Omental fat pad (tissue), 3 donors: ENCODE measurements at regions not wholly inside any gene's neighbourhood (a gene's known extent, or its start where the extent isn't known, plus 50 kb on each side); places are given as distances from the start of the nearest gene placed in this dataset.

Experiments used
- ATAC-seq: fragments of 150-250 bp; one replicate; pipeline ENCODE4 v1.9.1; 2016; ENCODE audit warnings: mild to moderate bottlenecking, moderate library complexity; ENCODE audit not compliant: low FRiP score
- DNase-seq: peaks from one replicate; pipeline ENCODE4 v3.0.0-alpha.2; 2019; ENCODE audit warnings: low spot score
- TF ChIP-seq, protein P1 (sequence below), 3 donors: fragments of 450-650 bp; IDR thresholded peaks; one replicate each; pipeline ENCODE4 v1.5.1; 2016 to 2017; ENCODE audit warnings: antibody characterized with exemption in 3 of 3, mild to moderate bottlenecking in 3 of 3, moderate library complexity in 2 of 3

GRCh38 chr18:5620289-5620688 is 76.5 kb upstream of the EPB41L3 start:
- DNase-seq (no peak), ATAC-seq (peak; percentile 75)
- TF ChIP-seq, protein P1, sequence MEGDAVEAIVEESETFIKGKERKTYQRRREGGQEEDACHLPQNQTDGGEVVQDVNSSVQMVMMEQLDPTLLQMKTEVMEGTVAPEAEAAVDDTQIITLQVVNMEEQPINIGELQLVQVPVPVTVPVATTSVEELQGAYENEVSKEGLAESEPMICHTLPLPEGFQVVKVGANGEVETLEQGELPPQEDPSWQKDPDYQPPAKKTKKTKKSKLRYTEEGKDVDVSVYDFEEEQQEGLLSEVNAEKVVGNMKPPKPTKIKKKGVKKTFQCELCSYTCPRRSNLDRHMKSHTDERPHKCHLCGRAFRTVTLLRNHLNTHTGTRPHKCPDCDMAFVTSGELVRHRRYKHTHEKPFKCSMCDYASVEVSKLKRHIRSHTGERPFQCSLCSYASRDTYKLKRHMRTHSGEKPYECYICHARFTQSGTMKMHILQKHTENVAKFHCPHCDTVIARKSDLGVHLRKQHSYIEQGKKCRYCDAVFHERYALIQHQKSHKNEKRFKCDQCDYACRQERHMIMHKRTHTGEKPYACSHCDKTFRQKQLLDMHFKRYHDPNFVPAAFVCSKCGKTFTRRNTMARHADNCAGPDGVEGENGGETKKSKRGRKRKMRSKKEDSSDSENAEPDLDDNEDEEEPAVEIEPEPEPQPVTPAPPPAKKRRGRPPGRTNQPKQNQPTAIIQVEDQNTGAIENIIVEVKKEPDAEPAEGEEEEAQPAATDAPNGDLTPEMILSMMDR (IDR thresholded peaks at IDR 0.05), result no peak

DNA sequence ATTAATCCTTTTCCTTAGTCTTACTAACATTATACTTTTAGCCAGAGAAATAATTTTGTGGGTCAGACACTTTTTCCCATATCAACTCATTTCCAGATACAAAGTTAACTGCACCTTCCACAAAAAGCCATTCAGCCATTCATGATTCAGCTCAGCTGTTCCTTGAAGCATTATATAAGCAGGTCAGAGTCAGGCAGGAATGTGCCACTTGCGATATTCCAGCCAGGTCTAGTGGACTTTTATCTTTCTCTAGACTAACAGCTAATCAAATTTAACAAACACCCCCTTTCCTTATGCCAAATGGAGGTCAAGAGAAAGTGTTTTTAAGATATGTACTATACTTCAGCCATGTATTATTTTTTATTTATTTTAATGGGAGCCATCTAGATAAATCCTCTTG is 75.6 kb upstream of the EPB41L3 start:
- TF ChIP-seq, protein P1 (IDR thresholded peaks at IDR 0.05), result no peak
- ATAC-seq, result no peak
- no peak for DNase-seq

GRCh38 chr18:5618047-5618688 is 74.4 kb upstream of the EPB41L3 start:
- DNase-seq (no peak), ATAC-seq (peak; percentile 72)
- TF ChIP-seq, protein P1 (IDR thresholded peaks at IDR 0.05), result no peak

- TF ChIP-seq, protein P1 (IDR thresholded peaks at IDR 0.05), result no peak
- no peak for DNase-seq
- no peak for ATAC-seq
Measured at GRCh38 chr18:5611221-5611620, 67.4 kb upstream of the EPB41L3 start.

- ATAC-seq (no peak), DNase-seq (no peak)
- TF ChIP-seq, protein P1 (IDR thresholded peaks at IDR 0.05), result no peak
Measured at GRCh38 chr18:5608846-5609245, 65.0 kb upstream of the EPB41L3 start.

- ATAC-seq (no peak), DNase-seq (no peak)
- TF ChIP-seq, protein P1 (IDR thresholded peaks at IDR 0.05), result no peak
Measured at GRCh38 chr18:5606951-5607350, 63.2 kb upstream of the EPB41L3 start.

DNA sequence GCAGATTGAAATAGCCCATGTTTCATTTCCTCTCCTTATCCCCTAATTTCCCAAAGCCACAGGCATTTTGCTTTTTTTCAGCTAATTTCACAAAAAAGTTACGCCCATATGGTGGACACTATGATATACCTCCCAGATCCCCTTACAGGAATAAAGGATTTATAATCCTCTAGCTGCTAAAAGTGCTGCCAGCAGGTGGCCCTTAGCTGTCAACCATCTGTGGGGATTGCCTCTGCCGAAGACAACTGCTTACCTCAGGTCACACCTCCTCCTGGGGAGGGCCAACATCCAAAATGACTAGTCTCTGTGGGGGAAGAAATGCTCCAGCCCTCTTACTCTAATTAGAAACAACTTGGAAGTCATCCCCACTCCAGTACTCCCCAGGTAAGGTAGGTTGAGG is 61.0 kb upstream of the EPB41L3 start:
- TF ChIP-seq, protein P1 (IDR thresholded peaks at IDR 0.05), result no peak
- DNase-seq, result no peak
- ATAC-seq, result no peak
